GM19452 (cell line): ENCODE measurements at regions not wholly inside any gene's neighbourhood (a gene's known extent, or its start where the extent isn't known, plus 50 kb on each side); places are given as distances from the start of the nearest gene placed in this dataset.

ENCODE experiments used
- ATAC-seq: cut with Tn5 transposase; IDR thresholded peaks from one replicate; pipeline ENCODE4 v1.9.1; 2021; ENCODE audit not compliant: unreplicated experiment

DNA sequence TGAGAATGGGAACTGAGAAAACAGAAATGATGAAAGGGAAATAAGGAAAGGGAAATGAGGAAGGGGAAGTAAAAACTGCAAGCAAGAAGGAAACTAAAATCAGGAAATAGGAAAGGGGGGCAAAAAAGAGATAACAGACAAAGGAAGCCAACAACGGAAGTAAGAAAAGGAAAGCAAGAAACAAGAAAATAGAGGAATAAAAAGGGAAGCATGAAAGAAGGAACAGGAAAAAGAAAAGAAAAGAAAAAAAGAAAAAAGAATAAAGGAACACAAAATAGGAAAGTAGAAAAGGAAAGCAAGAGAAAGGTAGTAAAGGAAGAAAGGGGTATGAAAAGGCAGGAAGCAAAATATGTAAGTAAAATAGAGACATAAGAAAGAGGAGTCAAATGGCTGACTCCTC is 241.2 kb upstream of the NCKAP5 start:
- ATAC-seq = no peak

DNA sequence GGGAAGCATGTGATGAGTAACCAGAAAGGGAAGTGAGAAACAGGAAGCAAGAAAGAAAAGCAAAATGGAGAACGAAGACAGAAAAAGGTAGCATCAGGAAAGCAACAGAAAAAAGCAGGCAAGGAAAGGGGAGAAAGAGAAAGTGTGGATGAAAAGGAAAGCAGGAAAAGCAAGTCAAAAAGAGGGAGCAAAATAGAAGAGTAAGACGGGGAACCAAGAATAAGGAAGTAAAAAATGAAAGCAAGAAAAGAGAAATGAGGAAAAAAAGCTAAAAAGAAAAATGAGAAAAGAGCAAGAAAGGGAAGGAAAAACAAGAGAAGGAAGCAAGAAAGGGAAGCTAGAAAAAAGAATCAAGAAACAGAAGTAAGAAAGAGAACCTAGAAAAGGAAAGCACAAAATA is 242.3 kb upstream of the NCKAP5 start:
- ATAC-seq = no peak

DNA sequence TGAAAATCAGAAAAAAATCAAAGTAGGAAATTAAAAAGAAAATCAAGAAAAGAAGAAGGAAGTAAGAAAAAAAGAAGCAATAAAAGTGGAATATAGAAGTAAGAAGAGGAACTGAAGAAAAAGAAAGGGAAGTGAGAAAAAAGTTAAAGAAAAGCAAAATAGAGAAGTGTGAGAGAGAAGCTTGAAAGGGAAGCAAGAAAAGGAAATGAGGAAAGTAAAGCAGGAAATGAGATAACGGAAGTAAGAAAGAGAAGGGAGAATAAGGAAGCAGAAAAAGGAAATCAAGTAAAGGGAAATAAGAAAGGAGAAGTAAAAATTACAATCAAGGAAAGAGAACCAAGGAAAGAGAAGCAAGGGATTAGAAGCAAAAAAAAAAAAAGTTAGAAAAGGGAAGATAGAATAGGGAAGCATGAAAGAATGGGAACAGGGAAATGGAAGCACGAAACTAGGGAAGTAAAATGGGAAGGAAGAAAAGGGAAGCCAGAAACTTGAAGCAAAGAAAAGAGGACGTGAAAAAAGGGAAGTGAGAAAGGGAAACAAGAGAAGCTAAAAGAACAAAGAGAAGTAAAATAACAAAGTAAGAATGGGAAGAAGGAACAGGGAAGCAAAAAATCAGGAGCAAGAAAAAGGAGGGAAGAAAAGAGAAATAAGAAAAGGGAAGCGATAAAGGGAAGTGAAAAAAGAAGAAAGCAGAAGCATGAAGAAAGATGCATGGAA is 243.3 kb upstream of the NCKAP5 start:
- no peak for ATAC-seq

DNA sequence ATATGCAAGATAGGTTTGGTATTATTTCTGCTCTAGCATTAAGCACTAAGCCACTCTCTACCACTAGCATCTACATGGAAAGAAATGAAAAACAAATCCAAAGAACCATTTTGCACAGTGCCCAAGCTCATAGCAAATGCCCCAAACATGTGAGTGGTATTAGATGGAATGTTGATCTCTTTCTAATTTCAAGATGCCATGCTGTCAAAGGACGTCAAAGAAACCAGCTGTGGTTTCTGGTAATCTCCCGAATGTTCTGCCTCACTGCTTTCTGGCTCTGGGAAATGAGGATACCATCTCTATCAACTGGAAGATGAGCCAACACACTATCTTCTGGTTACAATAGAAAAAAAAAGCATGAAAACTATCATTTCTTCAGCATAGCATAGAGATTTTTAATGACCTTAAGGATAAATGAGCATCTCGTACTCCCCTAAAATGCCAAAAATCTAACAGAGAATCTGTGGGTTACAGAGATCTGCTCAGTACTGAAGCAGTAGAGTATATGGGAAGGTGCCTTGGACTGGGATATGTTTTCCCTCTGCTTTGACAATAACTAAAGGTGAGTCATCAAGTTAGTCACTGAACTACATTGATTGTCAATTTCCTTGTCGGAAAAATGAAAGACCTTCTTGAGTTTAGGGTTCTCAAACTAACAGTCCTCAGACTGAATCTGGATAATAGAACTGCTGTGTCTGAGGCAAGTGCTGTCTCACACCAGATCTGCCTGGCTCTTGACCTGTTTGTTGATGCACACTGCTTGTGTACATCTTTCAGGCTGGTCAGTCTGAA is 244.8 kb upstream of the NCKAP5 start:
- no peak for ATAC-seq

DNA sequence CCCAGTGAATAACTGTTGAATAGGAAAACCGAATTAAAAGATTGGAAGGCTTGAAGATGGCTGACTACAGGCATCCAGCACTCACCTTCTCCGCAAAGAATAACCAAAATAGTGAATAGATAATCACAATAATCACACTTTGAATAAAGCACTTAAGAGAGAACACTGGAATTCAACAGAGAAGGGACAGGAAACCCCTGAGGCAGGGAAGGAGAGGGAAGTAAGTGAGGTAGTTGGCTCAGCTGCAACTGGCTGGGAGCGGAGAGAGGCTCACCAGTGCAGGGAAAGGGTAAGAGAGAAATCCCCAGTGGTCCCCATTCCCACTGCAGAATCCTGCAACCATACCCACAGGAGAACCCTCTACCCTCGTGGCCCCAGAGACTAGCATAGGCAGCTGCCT is 246.6 kb upstream of the NCKAP5 start:
- no peak for ATAC-seq

DNA sequence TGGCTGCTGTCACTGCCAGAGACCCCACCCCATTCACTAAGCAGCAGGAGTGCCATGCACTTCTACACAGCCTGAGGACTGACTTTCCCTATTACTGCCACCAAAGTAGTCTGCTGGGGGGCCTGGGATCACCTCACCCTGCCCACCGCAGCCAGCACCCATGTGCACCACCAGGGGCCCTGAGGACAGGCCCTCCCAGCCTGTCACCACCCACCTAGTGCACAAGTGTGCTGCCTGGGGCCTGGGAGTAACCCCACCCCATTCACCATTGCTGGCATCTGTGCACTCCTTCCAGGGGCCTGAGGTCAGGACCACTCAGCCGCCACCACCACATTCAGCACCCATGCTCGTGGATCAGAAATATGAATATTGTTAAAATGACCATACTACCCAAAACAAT is 247.8 kb upstream of the NCKAP5 start:
- no peak for ATAC-seq

DNA sequence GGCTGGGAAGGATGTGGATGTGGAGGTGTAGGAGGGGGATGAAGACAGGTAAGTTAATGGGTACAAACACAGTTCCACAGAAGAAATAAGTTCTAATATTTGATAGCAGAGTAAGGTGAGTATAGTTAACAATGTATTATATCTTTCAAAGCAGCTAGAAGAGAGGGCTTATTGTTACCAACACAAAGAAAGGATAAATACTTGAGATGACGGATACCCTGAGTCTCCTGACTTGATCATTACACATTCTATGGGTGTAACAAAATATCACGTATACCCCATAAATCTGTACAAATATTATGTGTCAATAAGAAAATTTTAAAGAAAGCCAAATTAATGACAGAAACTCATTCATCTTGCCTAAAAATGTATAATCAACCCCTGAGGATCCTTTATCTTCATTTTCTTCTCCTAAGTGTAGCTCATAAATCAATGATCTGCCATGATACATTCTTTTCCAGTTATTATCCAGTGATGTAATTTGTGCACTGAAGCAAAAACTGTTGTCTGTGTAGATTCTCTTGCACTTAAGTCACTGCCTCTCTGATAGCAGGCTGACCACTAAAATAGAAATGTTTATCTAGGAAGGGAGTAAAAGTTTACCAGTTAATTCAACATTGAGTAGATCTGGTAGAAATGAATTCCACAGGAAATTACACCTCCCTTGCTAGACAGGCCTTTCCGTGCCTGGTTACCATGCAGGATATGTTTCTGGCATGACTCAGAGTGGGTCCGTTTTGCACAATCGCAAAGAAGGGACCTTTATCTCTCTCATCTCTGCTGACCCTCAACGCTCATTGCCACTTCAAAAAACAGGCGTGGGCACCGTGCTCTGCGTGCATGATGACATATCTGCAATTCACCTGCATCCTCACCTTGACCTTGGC is 249.7 kb upstream of the NCKAP5 start:
- no peak for ATAC-seq

DNA sequence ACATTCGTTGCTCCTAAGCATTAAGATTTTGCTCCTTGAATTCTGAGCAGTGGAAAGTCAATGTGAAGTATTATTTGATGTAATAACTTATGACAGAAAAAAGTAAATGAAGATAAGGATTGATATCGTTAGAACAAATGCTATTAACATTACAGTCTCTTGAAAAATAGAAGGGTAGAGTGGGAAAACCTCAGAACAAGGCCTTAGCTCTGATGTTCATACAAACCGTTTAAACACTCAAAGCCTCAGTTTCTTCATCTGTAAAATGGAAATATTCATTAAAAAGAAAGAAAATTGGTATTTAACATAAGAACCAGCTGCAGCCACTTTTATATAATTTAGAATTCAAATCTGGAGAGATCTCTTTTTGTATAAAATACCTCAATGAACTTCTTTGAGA is 250.4 kb upstream of the NCKAP5 start:
- no peak for ATAC-seq

DNA sequence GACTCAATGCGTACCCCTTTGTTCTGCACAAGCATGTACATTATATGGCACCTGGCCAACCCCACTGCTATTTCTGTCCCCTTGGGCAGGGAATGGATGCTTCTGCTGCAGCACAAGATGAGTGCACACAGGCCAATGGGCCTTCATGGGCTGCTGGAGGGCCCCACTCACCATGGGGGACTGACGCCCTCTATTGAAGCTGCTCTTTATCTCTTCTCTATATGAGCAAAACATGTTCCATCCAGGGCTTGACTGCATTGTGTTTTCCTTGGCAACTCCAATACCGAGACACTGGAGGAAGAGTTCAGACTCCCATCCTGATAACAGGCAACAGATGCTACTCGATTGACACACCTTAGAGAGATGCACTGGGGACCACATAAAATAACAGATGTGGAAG is 251.6 kb upstream of the NCKAP5 start:
- ATAC-seq = no peak

DNA sequence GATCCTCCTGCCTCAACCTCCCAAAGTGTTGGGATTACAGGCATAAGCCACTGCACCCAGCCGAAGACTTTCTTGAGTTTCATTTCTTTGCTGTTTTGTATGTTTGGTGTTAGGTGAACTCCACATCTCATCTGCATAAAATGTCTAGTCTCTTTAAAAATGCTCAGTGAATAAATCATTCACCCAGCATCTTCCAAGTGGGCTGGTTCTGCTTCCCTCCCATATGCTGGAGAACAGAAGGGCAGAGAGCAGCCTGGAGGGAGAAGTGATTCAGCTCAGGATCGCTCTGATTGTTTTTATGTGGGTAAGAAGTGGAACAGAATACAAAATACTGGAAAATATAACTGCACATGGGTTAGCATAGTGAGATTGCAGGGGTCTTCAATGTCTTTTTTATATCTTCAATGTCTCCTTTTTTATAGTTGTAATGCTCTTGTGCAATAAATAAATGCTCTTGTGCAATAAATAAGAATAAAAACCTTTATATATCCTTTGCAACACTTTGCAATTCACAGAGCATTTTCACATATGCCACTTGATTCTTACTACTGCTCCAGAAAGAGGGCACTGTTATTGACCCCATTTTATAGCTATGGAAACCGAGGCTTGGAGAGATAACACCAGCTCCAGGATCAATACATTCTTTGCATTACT is 253.0 kb upstream of the NCKAP5 start:
- ATAC-seq = no peak

DNA sequence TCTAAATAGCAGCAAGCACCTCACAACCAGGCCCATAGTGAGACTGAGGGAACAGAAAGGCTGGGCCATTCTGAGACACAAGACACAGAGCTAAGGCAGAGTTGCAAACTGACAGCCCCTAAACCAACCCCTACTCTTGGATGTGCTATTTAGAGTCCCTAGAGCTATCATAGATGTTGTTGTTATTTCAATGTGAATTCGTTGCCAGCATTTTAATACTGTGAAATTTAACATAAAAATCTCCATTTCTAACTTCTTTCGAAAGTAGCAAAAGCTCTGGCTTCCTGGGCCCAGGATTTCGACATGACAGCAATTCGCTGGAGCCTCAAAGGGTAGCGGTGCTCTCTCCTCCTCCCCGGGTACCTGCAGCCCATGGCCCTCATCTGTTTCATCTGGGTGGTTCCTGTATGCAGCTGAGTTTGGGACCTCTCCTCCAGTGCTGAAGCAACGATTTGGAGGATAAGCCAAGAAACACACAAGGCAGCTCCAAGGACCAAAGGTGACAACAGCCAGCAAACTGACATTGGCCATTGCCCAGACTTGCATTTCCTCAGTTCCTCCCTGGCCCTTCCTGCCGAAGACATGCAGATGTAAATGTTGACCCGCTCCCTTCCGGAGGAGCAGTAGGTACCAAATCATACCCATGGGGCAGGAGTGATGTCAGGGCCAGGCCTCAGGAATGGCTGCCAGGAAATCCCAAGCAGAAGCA is 254.4 kb upstream of the NCKAP5 start:
- ATAC-seq = no peak

DNA sequence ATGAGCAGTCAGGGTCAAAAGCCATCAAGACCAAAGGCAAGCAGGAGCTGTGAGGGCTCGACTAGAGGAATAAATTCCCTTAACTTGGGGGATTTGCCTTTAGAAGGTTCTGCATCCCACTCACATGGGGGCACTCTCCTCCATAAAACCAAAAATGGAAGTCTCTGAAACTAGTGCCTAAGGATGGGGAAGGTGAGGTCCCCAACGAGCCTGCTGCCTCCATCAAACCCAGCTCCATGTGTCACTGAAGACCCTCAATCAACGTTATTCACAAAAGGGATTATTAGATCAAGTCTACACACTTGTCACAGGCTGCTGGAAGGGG is 254.9 kb upstream of the NCKAP5 start:
- no peak for ATAC-seq

DNA sequence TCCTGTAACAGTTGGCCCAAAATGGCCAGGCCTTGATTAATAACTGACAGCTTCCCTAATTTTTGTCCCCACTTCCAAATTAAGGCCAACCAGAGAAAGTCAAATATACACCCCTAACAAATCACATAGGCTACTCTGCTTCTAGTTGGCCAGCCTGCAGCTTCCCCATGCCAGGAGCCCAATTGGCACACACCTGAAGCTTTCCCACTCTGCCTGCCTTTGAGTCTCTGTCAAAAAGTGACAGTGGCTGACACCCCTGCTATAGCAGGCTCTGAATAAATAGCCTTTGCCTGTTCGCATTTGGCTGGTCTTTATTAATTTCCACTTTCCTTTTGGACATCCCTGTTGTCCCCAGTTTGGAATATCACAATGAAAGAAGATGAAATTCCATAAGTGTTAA is 256.6 kb upstream of the NCKAP5 start:
- no peak for ATAC-seq

DNA sequence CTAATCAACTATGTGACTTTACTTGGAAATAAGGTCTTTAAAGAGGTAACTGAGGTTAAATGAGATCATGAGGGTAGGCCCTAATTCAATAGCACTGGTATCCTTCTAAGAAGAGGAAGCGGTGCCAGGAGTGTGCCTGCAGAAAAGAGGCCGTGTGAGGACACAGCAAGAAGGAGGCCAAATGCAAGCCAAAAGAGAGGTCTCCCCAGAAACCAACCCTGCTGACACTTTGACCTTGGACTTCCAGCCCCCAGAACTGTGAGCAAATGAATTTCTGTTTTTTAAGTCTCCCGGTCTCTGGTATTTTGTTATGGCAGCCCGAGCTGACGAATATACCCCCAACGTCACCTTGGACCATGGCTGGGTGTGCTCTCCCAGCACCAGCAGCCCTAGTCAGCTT is 257.5 kb upstream of the NCKAP5 start:
- no peak for ATAC-seq

DNA sequence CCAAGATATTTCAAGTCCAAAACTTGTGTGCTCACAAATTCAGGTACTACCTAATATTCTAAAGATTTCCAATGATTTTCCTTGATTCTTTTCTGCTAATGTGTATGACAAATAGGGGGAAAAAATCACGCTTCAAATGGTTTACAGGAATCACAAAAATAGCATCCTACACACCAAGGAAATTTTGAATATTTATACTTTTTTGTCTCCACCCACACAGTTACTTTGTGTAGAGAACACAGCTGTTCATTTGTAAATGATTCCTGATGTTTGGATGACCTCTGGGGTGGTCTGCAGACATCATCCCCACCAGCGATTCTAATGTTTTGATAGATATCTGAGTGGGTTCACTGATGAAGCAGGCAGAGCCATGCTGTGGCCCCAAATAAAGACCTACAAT is 260.6 kb upstream of the NCKAP5 start:
- ATAC-seq = no peak

DNA sequence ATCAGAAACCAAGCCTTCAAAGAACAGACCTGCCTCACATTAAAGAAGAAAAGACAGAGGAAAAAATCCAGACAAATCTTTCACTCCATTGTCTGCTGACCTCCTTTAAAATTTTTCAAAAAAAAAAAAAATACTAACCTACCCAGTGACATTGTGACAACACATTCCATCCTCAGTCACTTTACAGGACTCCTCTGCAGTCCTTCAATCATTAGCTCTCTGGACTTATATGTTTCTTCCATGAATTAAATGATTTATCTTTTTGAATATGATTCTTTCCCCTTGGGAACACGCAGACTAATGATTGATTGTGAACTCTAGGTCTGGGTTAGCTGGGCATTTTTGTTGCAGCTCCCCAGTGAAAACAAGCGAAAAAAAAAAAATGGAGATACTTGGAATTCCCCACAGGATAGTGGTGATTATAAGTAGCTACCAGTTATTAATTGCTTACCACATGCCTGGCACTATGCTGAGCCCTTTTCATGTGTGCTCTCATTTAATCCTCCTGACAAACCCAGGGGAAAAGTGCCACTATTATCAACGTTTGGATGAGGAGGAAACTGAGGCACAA is 261.3 kb upstream of the NCKAP5 start:
- no peak for ATAC-seq

DNA sequence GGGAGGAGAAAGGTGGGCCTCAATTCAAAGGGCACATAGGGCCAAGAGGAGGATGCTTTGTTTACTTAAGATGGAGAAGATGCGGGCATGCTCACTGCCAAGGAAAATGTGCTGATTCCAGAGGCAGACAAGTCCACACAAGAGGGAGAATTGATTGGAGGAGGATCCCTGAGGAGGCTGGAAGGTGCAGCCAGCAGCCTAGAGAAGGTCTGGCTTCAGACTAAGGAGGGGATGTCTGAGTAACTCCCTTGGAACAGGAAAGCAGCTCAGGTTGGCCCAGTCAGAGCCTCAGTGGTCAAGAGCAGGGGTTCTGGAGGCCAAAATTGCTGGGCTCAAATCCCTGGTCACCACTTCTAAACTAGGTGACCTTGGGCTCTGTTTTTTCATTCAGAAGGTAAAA is 265.5 kb upstream of the NCKAP5 start:
- ATAC-seq = no peak

DNA sequence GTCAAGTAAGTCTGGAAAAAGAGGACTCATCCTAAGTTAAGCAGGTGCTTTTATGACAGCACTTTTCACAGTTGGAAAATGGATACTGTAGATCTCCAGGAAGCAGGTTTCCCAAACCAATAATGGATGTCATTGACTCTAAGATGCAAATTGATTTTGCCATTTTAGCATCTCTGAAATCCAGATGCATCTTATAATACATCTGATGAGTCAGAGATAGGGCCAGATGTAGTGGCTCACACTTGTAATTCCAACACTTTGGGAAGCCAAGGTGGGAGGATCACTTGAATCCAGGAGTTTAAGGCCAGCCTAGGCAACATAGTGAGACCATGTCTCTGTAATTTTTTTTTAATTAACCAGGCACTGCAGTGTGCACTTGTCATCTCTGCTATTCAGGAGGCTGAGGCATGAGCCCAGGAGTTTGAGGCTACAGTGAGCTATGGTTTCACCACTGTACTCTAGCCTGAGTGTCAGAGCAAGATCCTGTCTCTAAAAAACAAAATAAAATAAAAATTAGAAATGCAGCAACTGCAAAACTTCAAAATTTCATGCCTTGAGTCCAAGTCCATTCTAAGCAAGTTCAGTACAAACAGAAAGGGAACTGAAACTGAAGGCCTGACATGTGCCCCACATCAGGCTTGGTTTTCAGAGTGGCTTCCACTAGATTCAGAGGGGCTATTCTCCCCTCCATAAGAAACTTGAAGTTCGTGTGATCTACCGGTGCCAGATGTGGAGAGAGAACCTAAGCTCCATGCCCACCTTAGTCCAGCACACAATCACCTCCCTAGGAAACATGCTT is 267.8 kb upstream of the NCKAP5 start:
- no peak for ATAC-seq

DNA sequence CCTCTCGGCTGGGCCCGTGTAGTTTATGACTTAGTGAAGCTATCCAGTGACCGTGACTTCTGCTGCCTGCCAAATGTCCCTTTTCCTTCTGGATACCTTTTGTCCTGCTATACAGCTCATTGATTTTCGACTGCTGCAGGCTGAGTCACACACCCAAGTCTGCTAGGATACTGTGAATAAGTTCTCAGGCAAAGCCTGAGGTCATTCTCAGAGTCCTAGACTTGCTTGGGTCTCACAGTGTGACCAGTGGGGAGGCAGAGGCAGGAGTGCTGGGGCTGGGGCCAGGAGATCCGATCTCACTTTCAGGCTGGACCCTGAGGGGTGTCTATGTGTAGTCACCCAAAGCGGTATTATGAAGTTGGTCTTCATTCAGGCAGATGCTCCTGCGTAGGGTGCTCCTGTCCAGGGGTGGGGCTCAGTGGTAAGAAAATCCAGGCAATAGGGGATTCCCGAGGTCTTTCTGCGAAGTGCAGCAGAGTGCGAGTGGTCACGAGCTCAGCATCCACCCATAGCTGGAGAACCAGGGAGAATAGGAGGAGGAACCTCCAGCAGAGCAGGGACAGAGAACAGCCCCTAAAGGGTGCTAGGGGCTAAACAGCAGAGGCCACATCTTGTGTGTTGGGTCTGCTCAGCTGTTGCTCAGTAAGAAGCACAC is 268.6 kb upstream of the NCKAP5 start:
- no peak for ATAC-seq
